Immature natural killer cell (primary cell): ENCODE measurements at regions not wholly inside any gene's neighbourhood (a gene's known extent, or its start where the extent isn't known, plus 50 kb on each side); places are given as distances from the start of the nearest gene placed in this dataset.

Experiments
- DNase-seq, 3 donors: peaks; one replicate each; pipeline ENCODE4 v3.0.0; 2022; ENCODE audit warnings: mixed read lengths in 1 of 3
- H3K27ac Mint-ChIP-seq, 6 donors: one replicate each; pipeline ENCODE4 v1.8.0; 2020; ENCODE audit warnings: mixed read lengths in 6 of 6, mild to moderate bottlenecking in 5 of 6, inconsistent platforms in 4 of 6, moderate library complexity in 3 of 6
- H3K27me3 Mint-ChIP-seq, 3 donors: one replicate each; pipeline ENCODE4 v1.8.0; 2020 to 2021; ENCODE audit warnings: low read depth in 3 of 3, mild to moderate bottlenecking in 3 of 3, mixed read lengths in 3 of 3, moderate library complexity in 3 of 3, inconsistent platforms in 1 of 3
- H3K36me3 Mint-ChIP-seq, 3 donors: one replicate each; pipeline ENCODE4 v1.8.0; 2020; ENCODE audit warnings: mixed read lengths in 3 of 3, inconsistent platforms in 2 of 3, mild to moderate bottlenecking in 2 of 3
- H3K4me1 Mint-ChIP-seq, 2 donors: one replicate each; pipeline ENCODE4 v1.8.0; 2020; ENCODE audit warnings: inconsistent platforms in 2 of 2, mild to moderate bottlenecking in 2 of 2, mixed read lengths in 2 of 2, moderate library complexity in 1 of 2
- H3K4me3 Mint-ChIP-seq, 5 donors: one replicate each; pipeline ENCODE4 v1.8.0; 2020; ENCODE audit warnings: mild to moderate bottlenecking in 5 of 5, mixed read lengths in 5 of 5, inconsistent platforms in 3 of 5, moderate library complexity in 3 of 5
- H3K9me3 Mint-ChIP-seq, 6 donors: one replicate each; pipeline ENCODE4 v1.8.0; 2020; ENCODE audit warnings: mild to moderate bottlenecking in 6 of 6, mixed read lengths in 6 of 6, inconsistent platforms in 4 of 6, moderate library complexity in 3 of 6

DNA sequence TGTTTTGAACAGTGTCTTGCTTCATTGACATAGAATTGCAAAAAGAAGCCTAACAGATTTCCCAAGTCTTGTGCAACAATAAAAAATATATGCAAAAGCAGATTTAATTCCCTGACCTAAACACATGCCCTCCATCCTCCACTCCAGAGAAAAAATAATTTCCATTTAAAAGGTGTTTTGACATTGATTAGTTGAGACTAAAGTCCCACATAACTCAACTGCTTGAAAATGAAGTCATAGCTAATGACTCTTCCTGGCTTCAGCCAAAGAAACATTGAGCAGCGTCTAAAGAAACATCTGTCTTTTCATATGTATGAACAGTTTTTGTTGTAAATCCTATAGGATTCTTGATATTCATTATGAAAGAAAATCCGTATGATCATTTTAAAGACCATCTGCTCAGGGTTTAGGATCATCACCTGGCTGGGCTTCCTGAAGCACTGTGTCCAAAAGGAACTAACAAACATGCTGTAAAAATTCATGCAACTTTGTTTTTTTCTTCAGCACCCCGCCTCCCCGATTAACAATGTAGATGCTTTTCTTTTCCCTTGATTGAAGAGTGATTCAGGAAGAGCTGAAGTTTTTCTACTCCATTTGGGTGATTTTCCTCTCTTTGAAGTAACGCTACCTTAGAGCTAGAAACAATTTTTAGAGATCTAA is 273.4 kb downstream of the HS3ST1 start:
- no peak overlapping the region for H3K27ac Mint-ChIP-seq
- no peak overlapping the region for H3K4me3 Mint-ChIP-seq
- peaks cover 0 to 7% (median 0%) of the 10 kb centered on the region in 6 donors for H3K9me3 Mint-ChIP-seq
- no peaks in the 10 kb centered on the region for H3K4me1 Mint-ChIP-seq
- peaks cover 0 to 3% (median 3%) of the 10 kb centered on the region in 3 donors for H3K27me3 Mint-ChIP-seq
- no peaks in the 10 kb centered on the region for H3K36me3 Mint-ChIP-seq
- no peak for DNase-seq

DNA sequence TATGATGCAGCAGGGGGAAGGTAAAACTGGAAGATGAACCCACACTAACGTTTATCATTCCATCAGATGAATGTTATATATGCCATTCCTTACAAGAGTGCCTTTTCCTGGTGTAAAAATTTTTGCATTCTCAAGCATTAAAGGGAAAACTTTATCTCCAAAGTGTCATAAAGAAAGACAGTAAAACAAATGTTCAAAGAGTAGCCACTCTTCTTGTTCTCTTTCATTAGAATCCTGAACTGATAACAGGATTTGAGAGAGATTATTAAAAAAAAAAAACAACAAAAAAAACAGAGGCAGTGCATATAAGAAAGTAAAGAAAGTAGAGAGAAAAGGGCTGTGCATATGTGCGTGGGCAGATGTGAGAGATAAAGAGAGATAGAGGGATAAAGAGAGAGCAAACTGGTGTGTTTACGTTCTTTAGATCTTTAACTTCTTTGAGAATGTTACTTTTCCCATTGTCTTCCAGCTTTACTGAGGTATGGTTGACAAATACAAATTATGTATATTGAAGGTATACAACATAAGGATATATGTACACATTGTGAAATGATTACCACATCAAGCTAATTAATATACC is 275.4 kb downstream of the HS3ST1 start:
- Mint-ChIP-seq H3K4me1 (no peaks in the 10 kb centered on the region), H3K36me3 (no peaks in the 10 kb centered on the region), H3K27me3 (peaks cover 0 to 3% (median 3%) of the 10 kb centered on the region in 3 donors), H3K4me3 (no peak overlapping the region), H3K27ac (no peak overlapping the region), H3K9me3 (peaks cover 0 to 9% (median 0%) of the 10 kb centered on the region in 6 donors)
- DNase-seq = no peak

DNA sequence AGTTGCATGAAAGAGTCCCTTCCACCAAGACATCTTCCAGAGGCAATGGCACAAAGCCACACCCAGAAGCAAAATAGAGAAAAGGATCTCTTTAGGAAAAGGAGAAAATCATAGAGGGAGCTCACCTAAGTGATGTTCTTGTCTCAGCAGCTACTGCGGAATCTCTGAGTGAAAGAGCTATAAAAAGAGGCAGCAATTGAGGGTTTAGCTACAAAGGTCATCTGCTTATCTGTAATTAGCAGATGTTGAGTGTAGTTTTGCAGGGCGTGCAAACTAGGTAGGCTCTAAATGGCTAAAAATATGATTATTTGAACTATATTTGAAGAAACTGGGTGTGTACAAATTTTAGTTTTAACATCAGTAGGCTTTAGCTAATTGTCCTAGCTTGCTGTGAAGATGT is 276.0 kb downstream of the HS3ST1 start:
- no peaks in the 10 kb centered on the region for H3K4me1 Mint-ChIP-seq
- H3K9me3 Mint-ChIP-seq = peaks cover 0 to 9% (median 0%) of the 10 kb centered on the region in 6 donors
- H3K4me3 Mint-ChIP-seq = no peak overlapping the region
- no peaks in the 10 kb centered on the region for H3K36me3 Mint-ChIP-seq
- H3K27ac Mint-ChIP-seq = no peak overlapping the region
- no peak for DNase-seq
- H3K27me3 Mint-ChIP-seq = peaks cover 0 to 3% (median 3%) of the 10 kb centered on the region in 3 donors

DNA sequence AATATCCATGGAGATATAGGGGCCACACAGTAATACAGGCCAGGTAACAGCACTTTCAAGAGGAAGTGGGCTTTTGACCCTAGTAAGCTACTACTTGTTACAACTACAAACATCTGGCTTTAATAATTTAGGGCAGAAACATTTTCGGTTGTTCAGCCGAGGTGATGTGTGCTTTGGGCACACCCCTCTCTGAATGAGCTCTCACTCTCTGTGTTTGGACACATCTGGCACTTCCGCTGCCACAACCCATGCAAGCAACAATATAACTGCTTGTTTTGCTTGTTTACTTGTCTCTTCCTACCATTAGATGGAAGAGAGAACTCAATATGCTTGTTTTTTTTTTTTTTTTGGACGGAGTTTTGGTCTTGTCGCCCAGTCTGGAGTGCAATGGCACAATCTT is 277.2 kb downstream of the HS3ST1 start:
- Mint-ChIP-seq H3K4me3 (no peak overlapping the region), H3K4me1 (no peaks in the 10 kb centered on the region), H3K9me3 (peaks cover 0 to 9% (median 0%) of the 10 kb centered on the region in 6 donors)

DNA sequence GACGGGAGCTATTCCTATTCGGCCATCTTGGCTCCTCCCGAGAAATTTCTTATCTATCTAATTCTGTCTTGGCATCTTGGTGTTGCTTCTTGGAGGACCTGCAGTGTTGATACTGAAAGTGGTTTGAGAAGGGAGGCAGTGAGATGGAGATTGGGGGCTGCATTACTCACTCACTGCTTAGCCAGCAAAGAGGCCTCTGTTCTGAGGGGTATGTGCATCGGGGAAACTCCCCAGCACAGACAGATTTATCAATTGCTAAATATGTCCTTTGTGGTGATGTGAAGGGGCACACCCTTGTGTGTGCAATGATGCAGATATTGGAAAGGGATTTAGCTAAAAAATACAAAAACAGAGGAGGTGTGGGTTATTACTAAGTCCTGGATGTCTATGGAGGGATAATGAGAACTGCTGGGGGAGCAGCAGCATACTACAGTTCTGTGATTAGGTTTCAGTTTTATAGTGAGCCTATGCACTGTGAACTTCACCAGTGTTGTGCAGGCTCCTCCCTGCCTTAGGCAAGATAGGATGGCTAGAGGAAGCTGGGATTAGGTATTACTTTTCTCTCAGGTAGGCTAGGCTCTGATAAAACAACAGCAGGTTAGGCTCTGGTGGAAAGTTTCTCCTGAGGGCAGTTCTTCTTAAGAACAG is 279.0 kb downstream of the HS3ST1 start:
- H3K4me1 Mint-ChIP-seq = no peaks in the 10 kb centered on the region
- no peaks in the 10 kb centered on the region for H3K27me3 Mint-ChIP-seq
- no peaks in the 10 kb centered on the region for H3K36me3 Mint-ChIP-seq
- no peak overlapping the region for H3K4me3 Mint-ChIP-seq
- H3K27ac Mint-ChIP-seq = no peak overlapping the region
- DNase-seq = no peak
- peaks cover 0 to 9% (median 0%) of the 10 kb centered on the region in 6 donors for H3K9me3 Mint-ChIP-seq

More for the DNA sequence above, 277.2 kb downstream of the HS3ST1 start:
- Mint-ChIP-seq H3K36me3 (no peaks in the 10 kb centered on the region), H3K27me3 (peaks cover 0 to 3% (median 3%) of the 10 kb centered on the region in 3 donors), H3K27ac (no peak overlapping the region)
- DNase-seq = no peak

DNA sequence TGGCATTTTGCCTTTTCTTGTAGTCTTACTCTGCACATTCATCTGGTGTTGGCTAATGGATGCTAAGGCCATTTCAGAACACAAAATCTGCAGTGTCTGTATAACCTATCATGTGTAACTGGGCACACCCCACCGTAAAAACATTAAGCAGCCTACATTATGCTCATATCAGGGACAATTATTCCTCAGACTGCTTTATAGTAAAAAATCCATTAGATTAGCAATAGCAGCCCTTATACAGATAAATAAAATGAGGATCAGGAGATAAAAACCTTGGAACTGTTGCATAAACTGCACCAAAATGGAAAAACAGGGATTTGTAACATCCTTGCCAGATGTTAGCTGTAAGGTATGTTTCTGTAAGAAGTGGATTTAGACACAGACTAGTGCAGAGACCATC is 288.8 kb downstream of the HS3ST1 start:
- H3K4me3 Mint-ChIP-seq = no peak overlapping the region
- DNase-seq = no peak
- H3K9me3 Mint-ChIP-seq = peaks cover 0 to 5% (median 0%) of the 10 kb centered on the region in 6 donors
- no peaks in the 10 kb centered on the region for H3K36me3 Mint-ChIP-seq
- H3K4me1 Mint-ChIP-seq = no peaks in the 10 kb centered on the region
- H3K27ac Mint-ChIP-seq = no peak overlapping the region
- no peaks in the 10 kb centered on the region for H3K27me3 Mint-ChIP-seq

DNA sequence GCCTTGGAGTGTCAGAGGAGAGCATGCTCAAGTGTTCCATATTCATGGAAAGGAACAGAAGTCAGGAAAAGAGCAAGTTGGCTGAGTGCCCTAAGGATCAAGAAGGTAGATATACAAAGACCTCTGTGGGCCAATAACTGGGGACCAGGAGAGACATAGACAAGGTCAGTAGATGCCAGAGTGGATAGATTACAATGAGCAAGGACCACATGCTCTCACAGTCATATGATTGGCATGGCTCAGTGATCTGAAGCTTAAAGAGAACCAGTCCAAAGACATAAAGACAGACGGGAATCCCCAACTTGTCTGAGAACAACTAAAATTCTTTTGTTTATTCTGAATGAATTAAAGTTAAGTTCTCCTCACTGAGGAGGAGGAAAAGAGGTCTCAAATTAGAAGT is 289.7 kb downstream of the HS3ST1 start:
- DNase-seq = no peak
- no peak overlapping the region for H3K27ac Mint-ChIP-seq
- H3K36me3 Mint-ChIP-seq = no peaks in the 10 kb centered on the region
- H3K4me1 Mint-ChIP-seq = no peaks in the 10 kb centered on the region
- H3K27me3 Mint-ChIP-seq = no peaks in the 10 kb centered on the region
- H3K9me3 Mint-ChIP-seq = peaks cover 0 to 5% (median 0%) of the 10 kb centered on the region in 6 donors
- no peak overlapping the region for H3K4me3 Mint-ChIP-seq

DNA sequence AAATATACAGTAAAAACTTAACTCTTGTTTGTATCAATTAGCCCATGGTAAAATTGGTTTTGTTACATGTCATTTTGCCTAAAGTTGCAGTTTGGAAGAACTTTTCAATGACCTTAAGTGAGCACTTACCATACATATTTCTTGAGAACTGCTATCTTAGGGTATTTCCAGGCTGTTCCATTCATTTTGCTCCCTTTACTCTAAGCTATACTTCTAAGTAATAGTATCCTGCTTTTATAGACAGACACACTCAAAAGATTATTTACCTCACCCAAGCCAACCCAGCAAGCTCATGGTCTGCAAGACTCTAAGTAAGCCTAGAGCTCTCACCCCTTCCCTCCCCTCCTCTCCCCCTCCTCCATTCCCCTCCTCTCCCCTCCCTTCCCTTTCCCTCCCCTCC is 294.0 kb downstream of the HS3ST1 start:
- Mint-ChIP-seq H3K4me1 (no peaks in the 10 kb centered on the region), H3K4me3 (no peak overlapping the region), H3K27ac (no peak overlapping the region), H3K36me3 (no peaks in the 10 kb centered on the region), H3K9me3 (peaks cover 0 to 2% (median 0%) of the 10 kb centered on the region in 6 donors), H3K27me3 (peaks cover 0 to 4% (median 0%) of the 10 kb centered on the region in 3 donors)
- no peak for DNase-seq

DNA sequence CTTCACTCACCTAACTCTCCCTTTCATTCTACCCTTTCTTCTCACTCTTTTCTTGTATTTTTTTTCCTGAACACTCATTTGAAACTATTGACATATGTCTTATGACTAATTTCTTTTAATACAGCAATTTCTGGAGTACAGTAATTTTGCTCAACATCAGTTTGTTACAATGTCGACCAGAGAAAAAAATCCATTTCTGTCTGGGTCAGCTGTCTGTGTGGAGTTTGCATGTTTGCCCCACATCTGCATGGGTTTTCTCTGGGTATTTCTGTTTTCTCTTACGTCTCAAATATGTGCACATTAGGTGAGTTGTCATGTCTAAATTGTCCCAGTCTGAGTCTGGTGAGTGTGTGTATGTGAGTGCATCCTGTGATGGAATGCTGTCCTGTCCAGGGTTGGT is 294.8 kb downstream of the HS3ST1 start:
- Mint-ChIP-seq H3K4me3 (no peak overlapping the region), H3K27me3 (peaks cover 0 to 4% (median 0%) of the 10 kb centered on the region in 3 donors), H3K36me3 (no peaks in the 10 kb centered on the region), H3K27ac (no peak overlapping the region), H3K4me1 (no peaks in the 10 kb centered on the region), H3K9me3 (no peaks in the 10 kb centered on the region)
- DNase-seq = no peak

DNA sequence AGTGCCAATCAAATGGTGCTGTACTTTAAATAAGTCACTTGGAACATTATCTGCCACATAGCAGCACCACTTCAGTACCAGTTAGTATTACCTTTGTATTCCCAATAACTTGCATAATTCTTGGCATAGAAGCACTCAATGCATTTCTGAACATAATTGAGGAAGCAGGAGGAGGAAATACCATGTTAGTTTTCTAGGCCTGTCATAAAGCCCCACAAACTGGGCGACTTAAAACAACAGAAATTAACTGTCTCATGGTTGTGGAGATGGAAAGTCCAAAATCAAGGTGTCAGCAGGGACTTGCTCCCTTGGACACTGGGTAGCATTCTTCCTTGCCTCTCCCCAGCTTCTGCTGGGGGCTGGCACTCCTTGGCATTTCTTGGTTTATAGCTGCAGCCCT is 296.2 kb downstream of the HS3ST1 start:
- no peak overlapping the region for H3K27ac Mint-ChIP-seq
- no peaks in the 10 kb centered on the region for H3K36me3 Mint-ChIP-seq
- H3K27me3 Mint-ChIP-seq = peaks cover 0 to 7% (median 0%) of the 10 kb centered on the region in 3 donors

DNA sequence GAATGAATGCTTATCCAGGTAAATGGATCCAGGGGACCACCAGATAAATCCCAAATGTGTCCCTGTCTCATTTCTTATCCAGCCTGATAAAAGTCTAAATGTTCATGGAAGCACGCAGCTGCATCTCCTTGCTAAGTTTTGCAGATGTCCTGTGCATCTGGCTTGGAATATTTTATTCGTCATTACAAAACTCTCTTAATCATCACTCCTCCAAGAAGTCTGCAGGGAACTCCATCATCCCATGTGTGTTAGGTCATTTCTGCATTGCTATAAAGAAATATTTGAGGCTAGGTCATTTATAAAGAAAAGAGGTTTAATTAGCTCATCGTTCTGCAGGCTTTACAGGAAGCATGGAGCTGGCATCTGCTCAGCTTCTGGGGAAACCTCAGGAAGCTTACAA is 297.2 kb downstream of the HS3ST1 start:
- H3K27ac Mint-ChIP-seq = no peak overlapping the region
- no peaks in the 10 kb centered on the region for H3K9me3 Mint-ChIP-seq
- no peak overlapping the region for H3K4me3 Mint-ChIP-seq
- peaks cover 0 to 7% (median 0%) of the 10 kb centered on the region in 3 donors for H3K27me3 Mint-ChIP-seq
- H3K36me3 Mint-ChIP-seq = peaks cover 0 to 2% (median 0%) of the 10 kb centered on the region in 3 donors
- H3K4me1 Mint-ChIP-seq = no peaks in the 10 kb centered on the region
- DNase-seq = no peak

More for the DNA sequence above, 296.2 kb downstream of the HS3ST1 start:
- no peak overlapping the region for H3K4me3 Mint-ChIP-seq
- no peak for DNase-seq
- no peaks in the 10 kb centered on the region for H3K4me1 Mint-ChIP-seq
- H3K9me3 Mint-ChIP-seq = no peaks in the 10 kb centered on the region

DNA sequence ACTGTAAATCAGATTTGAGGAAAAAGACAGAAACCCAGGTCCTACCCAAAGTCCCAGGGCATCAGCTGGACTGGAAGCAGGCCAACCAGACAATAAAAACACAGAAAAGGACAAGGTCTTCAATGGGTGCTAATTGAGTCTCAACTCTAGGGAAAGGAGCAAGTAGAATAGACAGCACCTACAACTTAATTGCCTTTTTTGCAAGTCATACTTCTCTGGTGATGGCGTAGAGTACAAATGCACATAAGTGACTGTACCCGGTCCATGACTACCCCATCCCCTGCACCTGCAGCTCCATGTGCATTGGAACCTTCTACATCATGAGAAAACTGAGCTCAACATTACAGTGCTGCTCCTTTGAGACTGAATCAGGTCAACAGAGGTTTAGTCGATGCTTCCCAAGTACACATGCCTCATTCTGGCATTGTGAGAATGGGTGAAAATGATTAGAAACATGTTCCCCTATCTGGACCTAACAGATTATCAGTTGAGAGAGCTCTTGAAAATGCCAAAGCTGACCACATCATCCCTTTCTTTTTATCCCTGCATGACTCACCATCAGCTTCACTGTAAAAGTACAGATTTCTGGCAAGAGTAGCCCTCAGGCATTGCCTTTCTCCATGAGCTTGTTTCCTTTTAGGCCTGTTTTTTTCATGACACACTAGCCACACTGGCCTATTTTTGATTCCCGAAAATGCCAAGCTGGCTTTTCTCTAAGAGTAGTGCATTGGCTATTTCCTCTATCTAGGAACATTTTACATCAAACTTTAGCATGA is 298.3 kb downstream of the HS3ST1 start:
- Mint-ChIP-seq H3K27ac (no peak overlapping the region), H3K36me3 (peaks cover 0 to 8% (median 0%) of the 10 kb centered on the region in 3 donors), H3K4me3 (no peak overlapping the region), H3K9me3 (no peaks in the 10 kb centered on the region), H3K27me3 (peaks cover 0 to 7% (median 0%) of the 10 kb centered on the region in 3 donors), H3K4me1 (no peaks in the 10 kb centered on the region)
- DNase-seq = no peak

DNA sequence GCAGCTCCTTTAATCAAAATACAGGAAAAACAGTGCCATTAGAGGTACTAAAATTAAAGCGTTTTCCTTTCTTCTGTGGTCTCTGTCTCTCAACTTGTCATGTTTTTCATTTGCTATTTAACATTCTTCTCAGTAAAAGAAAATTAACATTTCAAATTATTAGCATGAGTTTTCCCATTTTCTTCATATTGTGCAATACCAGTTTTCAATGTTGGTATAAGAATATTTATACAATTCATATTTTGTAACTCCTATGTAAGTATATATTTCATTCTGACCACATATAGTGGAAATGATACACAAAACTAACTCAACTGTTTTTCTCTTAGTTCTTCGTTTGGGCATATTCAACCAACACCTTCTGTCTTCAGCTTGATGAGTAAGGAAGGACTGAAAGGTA is 308.3 kb downstream of the HS3ST1 start:
- Mint-ChIP-seq H3K27me3 (peaks cover 0 to 3% (median 1%) of the 10 kb centered on the region in 3 donors), H3K9me3 (peaks cover 0 to 6% (median 0%) of the 10 kb centered on the region in 6 donors), H3K4me1 (no peaks in the 10 kb centered on the region), H3K4me3 (no peak overlapping the region), H3K36me3 (no peaks in the 10 kb centered on the region), H3K27ac (no peak overlapping the region)
- no peak for DNase-seq

DNA sequence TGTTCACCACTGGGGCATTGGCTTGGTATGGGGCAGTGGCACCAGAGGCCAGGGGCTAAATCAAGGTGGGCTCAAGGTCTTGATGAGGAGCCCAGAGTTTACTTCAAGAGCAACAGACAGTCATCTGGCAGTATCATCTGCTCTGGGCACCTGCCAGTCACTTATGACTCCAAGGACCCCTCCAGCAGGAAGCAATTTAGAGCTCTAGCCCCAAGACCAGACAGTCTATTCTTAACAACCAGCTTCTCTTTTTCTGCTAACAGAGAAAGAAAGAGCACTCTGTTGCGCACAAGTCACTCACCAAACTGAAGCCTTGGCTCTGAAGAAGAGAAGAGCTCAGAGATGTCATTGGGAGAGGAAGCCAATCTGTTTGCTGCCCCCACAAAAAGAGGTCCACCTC is 309.2 kb downstream of the HS3ST1 start:
- H3K9me3 Mint-ChIP-seq = peaks cover 0 to 4% (median 0%) of the 10 kb centered on the region in 6 donors
- peaks cover 0 to 3% (median 1%) of the 10 kb centered on the region in 3 donors for H3K27me3 Mint-ChIP-seq
- H3K4me1 Mint-ChIP-seq = no peaks in the 10 kb centered on the region
- DNase-seq = no peak
- no peak overlapping the region for H3K4me3 Mint-ChIP-seq
- no peaks in the 10 kb centered on the region for H3K36me3 Mint-ChIP-seq
- H3K27ac Mint-ChIP-seq = no peak overlapping the region
